ENCODE measurements at regions not wholly inside any gene's neighbourhood (a gene's known extent, or its start where the extent isn't known, plus 50 kb on each side); places are given as distances from the start of the nearest gene placed in this dataset.
"Not testable (repeated sequence)": the region's sequence is repeated elsewhere in the genome, so short reads cannot be mapped to it uniquely, and the experiment has no call there.

GRCh38 chrY:23829749-23830148 is 218.1 kb downstream of the CDY1B start:
- H3K27ac ChIP-seq (ENCODE audit: insufficient read depth, low read depth, low read length); BruUV-seq (replicated peaks); H3K9ac ChIP-seq (replicated peaks; ENCODE audit: extremely low read depth, insufficient read depth, low read length); CTCF ChIA-PET; H3K9me3 ChIP-seq (replicated peaks; ENCODE audit: control insufficient read depth, insufficient read depth, low read length); POLR2A ChIA-PET; H4K20me1 ChIP-seq (replicated peaks; ENCODE audit: control insufficient read depth, extremely low read depth, insufficient read depth, low read length); H3K4me2 ChIP-seq (ENCODE audit: insufficient read depth, low read length); DNase-seq (ENCODE audit: low read depth, low spot score); FAIRE-seq; dilution Hi-C loops (cut with MboI; ENCODE audit: extremely low pct_ligation_motif_present, low sequenced_read_pairs); intact Hi-C loops (cut with micrococcal nuclease); H3K36me3 ChIP-seq (ENCODE audit: control insufficient read depth in 2 of 2, extremely low read depth in 1 of 2, insufficient read depth in 2 of 2, low read length in 2 of 2); H3K4me1 ChIP-seq (ENCODE audit: control insufficient read depth, extremely low read depth, insufficient read depth, low read length); H3K79me2 ChIP-seq (ENCODE audit: control insufficient read depth, insufficient read depth, low read length); H2AFZ ChIP-seq (ENCODE audit: low read depth, low read length); H3K4me3 ChIP-seq (replicated peaks in 1 of 3; ENCODE audit: insufficient read depth in 1 of 3, low read depth in 1 of 3, low read length in 3 of 3); H3K27me3 ChIP-seq (ENCODE audit: control insufficient read depth in 2 of 2, insufficient read depth in 2 of 2, low read length in 2 of 2); H3K9me1 ChIP-seq (replicated peaks; ENCODE audit: control insufficient read depth, extremely low read depth, insufficient read depth, low read length): not testable (repeated sequence)

DNA sequence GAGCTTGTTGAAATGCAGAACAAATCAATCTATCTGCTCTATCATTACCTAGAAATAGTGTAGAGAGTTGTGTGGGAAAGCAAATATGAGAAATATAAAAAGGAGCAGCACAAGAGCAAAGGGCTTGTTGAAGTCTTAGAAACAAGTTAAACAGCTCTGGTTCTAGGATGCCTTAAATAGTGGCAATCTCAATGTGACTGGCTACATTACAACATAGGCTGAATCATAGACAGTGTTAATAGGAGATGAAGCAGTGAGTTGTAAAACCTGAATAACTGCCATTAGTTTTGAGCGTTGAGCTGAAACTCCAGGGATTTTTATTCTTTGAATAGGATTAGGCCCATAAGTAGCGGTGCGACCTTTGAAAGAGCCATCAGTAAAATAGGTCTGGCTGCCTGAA is 225.9 kb downstream of the CDY1B start:
- DNase-seq (ENCODE audit: low read depth, low spot score); H3K4me2 ChIP-seq (ENCODE audit: insufficient read depth, low read length); H3K27ac ChIP-seq (ENCODE audit: insufficient read depth, low read depth, low read length); CTCF ChIA-PET; H3K27me3 ChIP-seq (ENCODE audit: control insufficient read depth in 2 of 2, insufficient read depth in 2 of 2, low read length in 2 of 2); H3K79me2 ChIP-seq (ENCODE audit: control insufficient read depth, insufficient read depth, low read length); POLR2A ChIA-PET; H3K9me3 ChIP-seq (replicated peaks; ENCODE audit: control insufficient read depth, insufficient read depth, low read length); intact Hi-C loops (cut with micrococcal nuclease); H3K9ac ChIP-seq (replicated peaks; ENCODE audit: extremely low read depth, insufficient read depth, low read length); H3K9me1 ChIP-seq (replicated peaks; ENCODE audit: control insufficient read depth, extremely low read depth, insufficient read depth, low read length); H3K4me1 ChIP-seq (ENCODE audit: control insufficient read depth, extremely low read depth, insufficient read depth, low read length); dilution Hi-C loops (cut with MboI; ENCODE audit: extremely low pct_ligation_motif_present, low sequenced_read_pairs); H2AFZ ChIP-seq (ENCODE audit: low read depth, low read length); H3K36me3 ChIP-seq (ENCODE audit: control insufficient read depth in 2 of 2, extremely low read depth in 1 of 2, insufficient read depth in 2 of 2, low read length in 2 of 2); H4K20me1 ChIP-seq (replicated peaks; ENCODE audit: control insufficient read depth, extremely low read depth, insufficient read depth, low read length); BruUV-seq (replicated peaks); H3K4me3 ChIP-seq (replicated peaks in 1 of 3; ENCODE audit: insufficient read depth in 1 of 3, low read depth in 1 of 3, low read length in 3 of 3): not testable (repeated sequence)
- FAIRE-seq: peak; percentile 42

DNA sequence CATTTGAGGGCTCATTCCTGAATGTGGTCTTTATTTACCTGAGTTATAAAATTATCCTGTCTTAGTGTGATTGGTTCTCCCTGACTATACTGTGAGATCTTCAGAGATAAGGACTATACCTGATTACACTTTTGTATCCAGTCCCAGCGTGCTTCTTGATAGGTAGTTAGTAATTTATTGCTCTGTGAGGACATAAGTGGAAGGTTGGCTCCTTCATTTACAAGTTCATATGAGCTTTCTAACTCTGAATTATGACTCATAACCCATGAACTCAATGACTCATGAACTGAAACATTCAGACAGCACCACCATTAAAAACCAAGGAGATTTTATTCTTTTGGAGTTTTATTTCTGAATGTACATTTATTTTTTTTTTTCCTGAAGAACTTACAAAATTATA is 257.1 kb downstream of the CDY1B start:
- H3K4me2 ChIP-seq (ENCODE audit: insufficient read depth, low read length); dilution Hi-C loops (cut with MboI; ENCODE audit: extremely low pct_ligation_motif_present, low sequenced_read_pairs): not testable (repeated sequence)

DNA sequence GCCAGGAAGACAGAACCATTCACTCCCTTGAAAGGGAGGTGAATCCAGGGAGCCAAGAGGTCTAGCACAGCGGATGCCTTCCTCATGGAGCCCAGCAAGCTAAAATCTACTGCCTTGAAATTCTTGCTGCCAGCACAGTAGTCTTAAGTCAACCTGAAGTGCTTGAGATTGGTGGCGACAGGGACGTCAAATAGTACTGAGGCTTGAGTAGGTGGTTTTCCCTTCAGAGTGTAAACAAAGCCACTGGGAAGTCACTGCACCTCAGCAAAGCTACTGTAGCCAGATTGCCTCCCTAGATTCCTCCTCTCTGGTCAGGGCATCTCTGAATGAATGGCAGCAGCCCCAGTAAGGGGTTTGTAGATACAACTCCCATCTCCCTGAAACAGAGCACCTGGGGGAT is 299.1 kb downstream of the CDY1B start:
- DNase-seq (ENCODE audit: low read depth, low spot score); H3K27me3 ChIP-seq (ENCODE audit: control insufficient read depth in 2 of 2, insufficient read depth in 2 of 2, low read length in 2 of 2); H3K27ac ChIP-seq (ENCODE audit: insufficient read depth, low read depth, low read length); intact Hi-C loops (cut with micrococcal nuclease); H3K4me3 ChIP-seq (replicated peaks in 1 of 3; ENCODE audit: insufficient read depth in 1 of 3, low read depth in 1 of 3, low read length in 3 of 3); H3K4me1 ChIP-seq (ENCODE audit: control insufficient read depth, extremely low read depth, insufficient read depth, low read length); CTCF ChIA-PET; H2AFZ ChIP-seq (ENCODE audit: low read depth, low read length); H3K9me3 ChIP-seq (replicated peaks; ENCODE audit: control insufficient read depth, insufficient read depth, low read length); H3K79me2 ChIP-seq (ENCODE audit: control insufficient read depth, insufficient read depth, low read length); H3K36me3 ChIP-seq (ENCODE audit: control insufficient read depth in 2 of 2, extremely low read depth in 1 of 2, insufficient read depth in 2 of 2, low read length in 2 of 2); H3K4me2 ChIP-seq (ENCODE audit: insufficient read depth, low read length); BruUV-seq (replicated peaks); H3K9ac ChIP-seq (replicated peaks; ENCODE audit: extremely low read depth, insufficient read depth, low read length); FAIRE-seq; POLR2A ChIA-PET; H4K20me1 ChIP-seq (replicated peaks; ENCODE audit: control insufficient read depth, extremely low read depth, insufficient read depth, low read length); H3K9me1 ChIP-seq (replicated peaks; ENCODE audit: control insufficient read depth, extremely low read depth, insufficient read depth, low read length); dilution Hi-C loops (cut with MboI; ENCODE audit: extremely low pct_ligation_motif_present, low sequenced_read_pairs): not testable (repeated sequence)

More for the DNA sequence above, 257.1 kb downstream of the CDY1B start:
- H3K27me3 ChIP-seq (ENCODE audit: control insufficient read depth in 2 of 2, insufficient read depth in 2 of 2, low read length in 2 of 2); BruUV-seq (replicated peaks); H3K4me1 ChIP-seq (ENCODE audit: control insufficient read depth, extremely low read depth, insufficient read depth, low read length); H3K9me3 ChIP-seq (replicated peaks; ENCODE audit: control insufficient read depth, insufficient read depth, low read length); H3K79me2 ChIP-seq (ENCODE audit: control insufficient read depth, insufficient read depth, low read length); H3K36me3 ChIP-seq (ENCODE audit: control insufficient read depth in 2 of 2, extremely low read depth in 1 of 2, insufficient read depth in 2 of 2, low read length in 2 of 2); H3K9ac ChIP-seq (replicated peaks; ENCODE audit: extremely low read depth, insufficient read depth, low read length); CTCF ChIA-PET; intact Hi-C loops (cut with micrococcal nuclease); FAIRE-seq; DNase-seq (ENCODE audit: low read depth, low spot score); H3K27ac ChIP-seq (ENCODE audit: insufficient read depth, low read depth, low read length); H3K9me1 ChIP-seq (replicated peaks; ENCODE audit: control insufficient read depth, extremely low read depth, insufficient read depth, low read length); H2AFZ ChIP-seq (ENCODE audit: low read depth, low read length); H3K4me3 ChIP-seq (replicated peaks in 1 of 3; ENCODE audit: insufficient read depth in 1 of 3, low read depth in 1 of 3, low read length in 3 of 3); H4K20me1 ChIP-seq (replicated peaks; ENCODE audit: control insufficient read depth, extremely low read depth, insufficient read depth, low read length); POLR2A ChIA-PET: not testable (repeated sequence)
